ENCODE measurements at regions not wholly inside any gene's neighbourhood (a gene's known extent, or its start where the extent isn't known, plus 50 kb on each side); places are given as distances from the start of the nearest gene placed in this dataset.
A peak's percentile ranks its signal among the peaks of the same experiment; 100 is the strongest.

DNA sequence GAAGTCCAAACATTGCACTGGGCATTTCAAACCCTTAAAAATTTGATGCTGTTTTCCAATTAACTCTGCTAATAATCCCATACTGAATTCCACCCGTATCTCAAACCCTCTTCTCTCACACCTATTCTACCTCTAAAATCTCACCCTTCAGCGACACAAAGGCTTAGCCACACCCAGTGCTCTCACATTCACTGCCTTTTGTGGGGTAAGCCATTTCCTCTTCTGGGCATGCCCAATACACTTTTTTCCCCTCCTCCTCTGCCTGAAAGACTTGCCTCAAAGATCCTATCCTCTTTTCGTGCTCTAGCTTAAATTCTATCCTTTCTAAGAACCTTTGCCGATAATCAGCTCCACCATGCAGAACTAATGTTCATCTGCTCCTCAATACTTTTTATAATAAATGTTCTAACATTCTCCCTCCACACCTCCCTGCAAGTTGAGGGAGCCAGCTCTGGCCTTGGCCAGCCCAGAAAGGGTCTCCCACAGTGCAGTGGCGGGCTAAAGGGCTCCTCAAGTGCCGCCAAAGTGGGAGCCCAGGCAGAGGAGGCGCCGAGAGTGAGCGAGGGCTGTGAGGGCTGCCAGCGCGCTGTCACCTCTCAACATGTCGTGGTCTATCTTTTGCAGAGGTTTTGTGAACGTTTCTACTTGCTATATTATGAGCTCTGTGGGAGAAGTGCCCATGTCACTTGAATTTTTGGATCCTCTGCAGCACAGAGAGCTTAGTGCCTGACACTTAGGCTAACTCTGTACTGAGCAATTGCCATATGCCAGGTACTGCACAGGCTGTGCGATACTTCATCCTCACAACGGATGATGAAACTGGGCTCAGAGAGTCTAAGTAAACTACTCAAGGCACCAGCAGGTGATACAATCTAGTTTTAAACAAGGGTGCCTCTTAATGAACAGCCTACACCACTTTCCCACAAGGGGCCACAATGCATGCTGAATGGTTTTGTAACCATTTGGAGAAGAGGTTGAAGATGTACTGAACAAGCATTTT is 53.6 kb upstream of the BCL6 start:
- CTCF ChIA-PET (ENCODE audit: unreplicated experiment): interaction anchor here (0.7 kb wide), 1 partner anchor 72 kb away, joined by 3 read pairs; no protein-coding TSS in a partner anchor
- Histone ChIP-seq H3K9me2 (ENCODE audit: insufficient read depth, low read length) (no peaks in the 10 kb centered on the region), H2AFZ (ENCODE audit: low read length) (peak overlapping the region; percentile 50), H4K20me1 (ENCODE audit: insufficient read depth, low read length) (no peaks in the 10 kb centered on the region), H3K4me3 (ENCODE audit: low read depth, low read length, poor library complexity, severe bottlenecking) (no peak overlapping the region), H3K9me3 (ENCODE audit: low read length) (no peaks in the 10 kb centered on the region), H3K27ac (ENCODE audit: low read depth, low read length, poor library complexity, severe bottlenecking) (no peak overlapping the region), H3K79me2 (ENCODE audit: insufficient read depth, low read depth, low read length) (no peaks in the 10 kb centered on the region), H3K36me3 (ENCODE audit: insufficient read depth, low read length) (no peaks in the 10 kb centered on the region), H3K4me1 (ENCODE audit: insufficient read depth, low read length, poor library complexity, severe bottlenecking) (peaks cover 21% of the 10 kb centered on the region), H3K4me2 (ENCODE audit: low read length) (peak overlapping the region; percentile 9; the same call in 1 of the 2 replicates)
- TF ChIP-seq EZH2phosphoT487 (IDR thresholded peaks at IDR 0.05; ENCODE audit: borderline replicate concordance, low read depth, low read length): no peak
- TF ChIP-seq, protein P1, sequence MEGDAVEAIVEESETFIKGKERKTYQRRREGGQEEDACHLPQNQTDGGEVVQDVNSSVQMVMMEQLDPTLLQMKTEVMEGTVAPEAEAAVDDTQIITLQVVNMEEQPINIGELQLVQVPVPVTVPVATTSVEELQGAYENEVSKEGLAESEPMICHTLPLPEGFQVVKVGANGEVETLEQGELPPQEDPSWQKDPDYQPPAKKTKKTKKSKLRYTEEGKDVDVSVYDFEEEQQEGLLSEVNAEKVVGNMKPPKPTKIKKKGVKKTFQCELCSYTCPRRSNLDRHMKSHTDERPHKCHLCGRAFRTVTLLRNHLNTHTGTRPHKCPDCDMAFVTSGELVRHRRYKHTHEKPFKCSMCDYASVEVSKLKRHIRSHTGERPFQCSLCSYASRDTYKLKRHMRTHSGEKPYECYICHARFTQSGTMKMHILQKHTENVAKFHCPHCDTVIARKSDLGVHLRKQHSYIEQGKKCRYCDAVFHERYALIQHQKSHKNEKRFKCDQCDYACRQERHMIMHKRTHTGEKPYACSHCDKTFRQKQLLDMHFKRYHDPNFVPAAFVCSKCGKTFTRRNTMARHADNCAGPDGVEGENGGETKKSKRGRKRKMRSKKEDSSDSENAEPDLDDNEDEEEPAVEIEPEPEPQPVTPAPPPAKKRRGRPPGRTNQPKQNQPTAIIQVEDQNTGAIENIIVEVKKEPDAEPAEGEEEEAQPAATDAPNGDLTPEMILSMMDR (conservative IDR thresholded peaks at IDR 0.05; ENCODE audit: low read length): no peak
- no peak for DNase-seq (ENCODE audit: low spot score)
- POLR2A ChIA-PET: interaction anchor here (0.6 to 1.8 kb wide), 7 partner anchors 10 to 1136 kb away, joined by 3 to 9 read pairs (median 3); no protein-coding TSS in a partner anchor
- no TSS peak for BruUV-seq (replicated peaks)
- intact Hi-C loops (cut with micrococcal nuclease; ENCODE audit: unreplicated experiment): no loop called here

DNA sequence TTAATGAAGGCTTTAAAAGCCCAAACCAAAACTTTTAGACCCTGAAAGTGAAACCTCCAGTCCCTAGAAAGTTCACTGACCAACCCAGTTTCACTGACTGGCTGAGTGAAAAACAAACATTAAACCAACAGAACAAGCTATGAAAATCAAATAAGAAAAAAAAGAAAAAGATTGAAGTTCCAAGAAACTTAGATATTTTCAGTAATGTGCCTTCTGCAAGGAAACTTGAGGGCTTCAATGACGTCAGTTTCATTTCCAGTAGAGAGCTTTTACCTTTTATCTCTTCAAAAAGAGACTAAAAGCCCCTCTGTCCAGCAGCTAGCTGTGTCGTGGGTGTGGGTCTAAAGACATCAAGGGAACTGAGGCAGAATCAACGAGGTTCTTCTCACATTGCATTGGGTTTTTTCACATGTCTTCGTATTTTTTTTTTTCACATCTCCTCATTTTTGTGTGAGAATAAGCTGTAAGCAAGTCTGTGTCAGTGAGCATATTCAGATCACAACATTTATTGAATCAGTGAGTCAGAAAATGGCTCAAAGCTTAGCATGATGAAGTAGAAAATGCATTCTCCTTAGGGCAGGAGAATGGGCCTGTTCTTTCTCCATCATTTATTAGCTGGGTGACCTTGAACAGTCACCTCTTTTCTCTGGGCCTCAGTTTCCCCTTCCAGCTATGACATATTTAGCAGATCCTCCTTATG is 54.8 kb upstream of the BCL6 start:
- Histone ChIP-seq H4K20me1 (ENCODE audit: insufficient read depth, low read length) (no peaks in the 10 kb centered on the region), H3K9me2 (ENCODE audit: insufficient read depth, low read length) (no peaks in the 10 kb centered on the region), H3K4me3 (ENCODE audit: low read depth, low read length, poor library complexity, severe bottlenecking) (no peak overlapping the region), H3K36me3 (ENCODE audit: insufficient read depth, low read length) (no peaks in the 10 kb centered on the region), H3K79me2 (ENCODE audit: insufficient read depth, low read depth, low read length) (no peaks in the 10 kb centered on the region), H3K9me3 (ENCODE audit: low read length) (no peaks in the 10 kb centered on the region), H3K4me1 (ENCODE audit: insufficient read depth, low read length, poor library complexity, severe bottlenecking) (peaks cover 31% of the 10 kb centered on the region), H3K4me2 (ENCODE audit: low read length) (peak overlapping the region; percentile 22; the same call in 1 of the 2 replicates), H2AFZ (ENCODE audit: low read length) (peak overlapping the region; percentile 19; the same call in 1 of the 2 replicates), H3K27ac (ENCODE audit: low read depth, low read length, poor library complexity, severe bottlenecking) (no peak overlapping the region)
- no peak for DNase-seq (ENCODE audit: low spot score)
- no TSS peak for BruUV-seq (replicated peaks)
- ChIA-PET POLR2A (interaction anchor here (0.6 to 1.8 kb wide), 14 partner anchors 9 to 1135 kb away, joined by 3 to 9 read pairs (median 3); partner anchors contain the start of gene BCL6), CTCF (ENCODE audit: unreplicated experiment) (interaction anchor here (0.8 kb wide), 1 partner anchor 17 kb away, joined by 3 read pairs; no protein-coding TSS in a partner anchor)
- intact Hi-C loops (cut with micrococcal nuclease; ENCODE audit: unreplicated experiment): no loop called here
- TF ChIP-seq EZH2phosphoT487 (IDR thresholded peaks at IDR 0.05; ENCODE audit: borderline replicate concordance, low read depth, low read length): no peak
- TF ChIP-seq, protein P1 (conservative IDR thresholded peaks at IDR 0.05; ENCODE audit: low read length): no peak
